HS-27A (cell line): ENCODE measurements at regions not wholly inside any gene's neighbourhood (a gene's known extent, or its start where the extent isn't known, plus 50 kb on each side); places are given as distances from the start of the nearest gene placed in this dataset.

Source experiments
- DNase-seq: peaks from one replicate; pipeline ENCODE4 v3.0.0-alpha.2; 2012; ENCODE audit warnings: low read depth, missing footprints

DNA sequence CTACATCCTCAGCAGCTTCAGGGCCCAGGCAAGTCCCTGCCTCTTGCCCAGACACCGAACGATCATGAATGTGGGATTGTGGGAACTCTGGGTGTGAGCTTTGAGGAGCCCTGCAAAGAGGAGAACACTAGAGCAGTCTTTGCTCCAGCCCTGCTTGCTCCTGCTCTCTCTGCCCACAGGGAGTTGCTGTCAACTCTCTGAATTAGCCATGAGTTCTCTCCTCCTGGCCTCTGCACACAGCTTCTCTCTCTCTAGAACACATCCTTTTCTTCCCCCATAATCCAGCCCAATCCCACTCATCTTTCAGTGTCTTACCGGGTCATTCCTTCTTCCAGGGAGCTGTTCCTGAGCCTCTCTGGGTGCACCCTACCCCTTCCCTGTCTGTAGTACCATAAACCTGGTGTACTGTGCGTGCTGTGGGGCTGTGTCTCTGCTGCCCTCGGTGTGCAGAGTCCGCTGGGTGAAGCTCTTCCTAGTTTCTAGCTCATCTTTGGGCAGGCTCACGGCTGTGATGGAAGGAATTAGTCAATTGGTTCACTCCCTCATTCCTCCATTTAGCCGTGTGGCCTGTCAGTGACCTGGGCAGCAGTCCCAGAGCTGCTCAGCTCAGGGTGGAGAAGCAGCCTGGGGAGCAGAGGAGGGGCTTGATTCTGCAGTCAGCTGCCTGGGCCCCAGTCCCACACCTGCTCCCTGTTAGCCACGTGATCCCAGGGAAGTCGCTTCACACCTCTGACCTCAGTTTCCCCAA is 132.9 kb upstream of the HDAC4 start:
- DNase-seq = no peak

DNA sequence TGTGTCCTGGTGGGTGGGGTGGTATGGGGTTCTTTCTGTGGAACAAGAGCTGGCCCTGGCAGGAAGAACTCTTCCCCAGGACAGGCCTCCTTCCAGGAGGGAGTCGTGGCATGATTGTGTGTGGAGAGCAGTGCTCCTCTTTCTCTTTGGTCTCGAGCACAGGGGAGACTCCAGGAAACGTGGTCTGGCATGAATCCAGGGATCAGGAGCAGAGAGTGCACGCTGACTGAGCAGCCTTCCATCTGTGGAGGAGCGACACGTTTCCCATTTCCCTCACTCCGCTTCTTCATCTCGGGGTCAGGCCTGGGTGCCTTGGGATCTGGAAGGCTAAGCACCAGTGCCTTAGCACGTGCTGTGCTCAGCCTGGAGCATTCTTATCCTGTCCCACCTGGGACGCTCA is 132.0 kb upstream of the HDAC4 start:
- DNase-seq = no peak

DNA sequence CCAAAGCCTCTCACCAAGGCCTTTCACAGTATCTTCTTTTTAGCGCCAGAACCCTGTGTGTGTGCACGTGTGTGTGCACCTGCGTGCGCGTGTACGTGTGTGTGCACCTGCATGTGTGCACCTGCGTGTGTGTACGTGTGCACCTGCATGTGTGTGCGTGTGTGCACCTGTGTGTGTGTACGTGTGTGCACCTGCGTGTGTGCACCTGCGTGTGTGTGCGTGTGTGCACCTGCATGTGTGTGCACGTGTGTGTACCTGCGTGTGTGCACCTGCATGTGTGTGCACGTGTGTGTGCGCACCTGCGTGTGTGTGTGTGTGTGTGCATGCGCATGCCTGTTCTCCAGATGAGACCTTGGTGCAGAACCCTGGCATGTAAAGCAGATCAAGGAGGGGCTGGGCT is 131.4 kb upstream of the HDAC4 start:
- no peak for DNase-seq

DNA sequence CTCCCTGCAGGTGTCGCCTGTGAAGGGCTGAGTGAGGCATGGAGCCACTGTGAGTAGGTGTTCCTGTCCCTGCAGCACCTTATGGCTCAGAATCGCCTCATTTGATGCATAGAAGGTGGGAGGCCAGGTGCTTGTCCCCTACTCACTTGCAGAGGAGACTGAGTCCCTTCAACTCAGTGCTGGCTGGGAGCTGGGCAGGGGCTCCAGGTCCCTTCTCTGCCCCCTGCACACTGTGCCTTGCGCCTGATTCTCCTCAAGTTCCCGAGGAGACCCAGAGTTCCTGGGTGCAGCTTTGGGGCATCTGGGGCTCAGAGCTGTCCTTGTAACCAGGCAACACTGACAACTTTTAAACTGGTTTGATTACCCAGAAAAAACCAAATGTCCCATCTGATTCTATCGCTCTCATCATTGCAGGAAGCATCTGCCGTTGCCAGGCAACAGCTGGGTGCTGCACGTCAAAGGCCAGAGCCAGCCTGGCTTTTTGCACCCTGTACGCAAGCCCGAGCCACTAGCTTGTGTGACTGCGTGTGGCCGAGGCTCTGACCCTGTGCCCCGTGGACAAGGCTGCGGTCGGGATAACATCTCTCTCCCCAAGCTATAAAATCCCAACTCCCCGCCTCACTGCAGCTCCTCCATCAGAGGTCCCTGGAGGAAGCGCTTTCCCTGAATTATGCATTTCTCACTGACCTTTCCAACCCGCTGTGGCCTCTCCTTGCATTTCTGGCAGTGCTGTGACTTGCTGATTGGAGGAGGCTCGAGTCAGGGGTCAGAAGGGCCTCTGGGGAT is 130.8 kb upstream of the HDAC4 start:
- DNase-seq = no peak

DNA sequence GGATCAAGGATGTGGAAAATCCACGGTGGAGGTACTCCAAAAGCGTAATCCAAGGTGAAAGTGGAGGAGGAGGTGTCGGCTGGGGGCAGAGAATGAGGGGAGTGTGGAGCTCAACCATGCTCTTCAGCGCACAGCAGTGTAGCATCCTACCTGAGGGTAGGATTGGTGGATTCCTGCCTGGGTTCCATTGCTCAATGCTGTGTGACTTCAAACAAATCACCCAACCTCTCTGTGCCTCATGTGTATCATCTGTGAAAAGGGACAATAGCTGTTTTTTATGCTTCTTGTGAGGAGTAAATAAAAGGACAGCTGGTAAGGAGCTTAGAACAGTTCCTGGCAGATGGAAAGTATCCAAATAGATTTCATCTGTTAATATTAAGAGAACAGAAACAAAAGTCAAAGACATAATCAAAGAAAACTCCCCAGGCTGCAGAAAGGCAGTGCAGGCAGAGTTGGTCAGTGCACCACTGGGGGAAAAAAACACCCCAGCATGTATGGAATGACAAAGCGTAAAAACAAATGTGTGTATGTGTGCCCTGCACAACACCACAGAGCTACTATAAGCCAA is 130.0 kb upstream of the HDAC4 start:
- no peak for DNase-seq

DNA sequence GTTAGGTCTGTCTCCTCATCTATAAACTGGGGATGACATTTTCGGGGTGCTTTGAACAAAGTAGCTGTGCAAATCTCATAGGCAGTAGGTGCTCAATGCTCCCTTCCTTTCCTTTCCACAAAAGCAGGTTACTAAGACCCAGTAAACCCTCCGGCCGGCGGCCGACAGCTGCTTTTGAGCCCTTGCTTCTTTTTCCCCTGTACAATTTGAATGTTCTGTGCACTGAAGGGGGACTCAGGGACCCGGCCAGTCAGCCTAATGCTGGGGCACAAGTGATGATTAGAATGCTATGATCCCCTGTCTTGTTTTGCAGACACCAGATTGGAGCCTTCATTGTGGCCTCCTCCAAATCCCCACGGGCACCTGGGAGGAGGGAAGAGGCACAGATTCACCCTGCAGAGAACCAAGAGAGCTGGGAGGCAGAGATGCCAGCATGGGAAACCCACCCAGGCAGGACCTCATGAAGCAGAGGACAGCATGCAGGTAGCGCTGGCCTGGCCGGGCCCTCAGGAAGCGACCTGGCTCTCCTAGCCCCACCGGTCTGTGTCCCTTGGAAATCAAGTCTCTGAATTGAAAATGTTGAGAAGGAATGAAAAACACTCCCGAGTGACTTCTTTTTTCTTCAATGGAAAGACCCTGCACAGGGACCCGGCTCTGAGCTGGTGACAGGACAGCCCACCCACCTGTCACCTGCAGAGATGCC is 128.6 kb upstream of the HDAC4 start:
- DNase-seq = no peak

DNA sequence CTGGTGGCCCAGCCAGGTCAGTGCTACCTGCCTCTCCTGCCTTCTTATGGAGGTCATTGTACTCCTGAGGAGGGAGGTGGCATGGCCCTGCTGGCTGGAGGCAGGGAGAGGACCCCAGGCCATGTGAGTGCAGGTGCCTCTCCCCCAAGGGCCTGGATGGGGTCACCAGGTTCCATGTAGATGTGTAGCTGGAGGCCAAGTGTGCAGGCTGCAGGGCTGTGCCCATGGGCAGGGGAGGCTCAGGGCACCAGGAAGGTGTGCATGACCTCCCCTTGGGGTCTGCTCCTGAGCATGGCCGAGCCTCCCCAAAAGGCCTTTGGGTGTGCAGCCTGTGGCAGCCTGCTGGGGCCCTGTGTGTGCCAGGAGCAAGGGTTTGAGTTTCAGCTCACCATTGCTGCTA is 128.1 kb upstream of the HDAC4 start:
- no peak for DNase-seq

DNA sequence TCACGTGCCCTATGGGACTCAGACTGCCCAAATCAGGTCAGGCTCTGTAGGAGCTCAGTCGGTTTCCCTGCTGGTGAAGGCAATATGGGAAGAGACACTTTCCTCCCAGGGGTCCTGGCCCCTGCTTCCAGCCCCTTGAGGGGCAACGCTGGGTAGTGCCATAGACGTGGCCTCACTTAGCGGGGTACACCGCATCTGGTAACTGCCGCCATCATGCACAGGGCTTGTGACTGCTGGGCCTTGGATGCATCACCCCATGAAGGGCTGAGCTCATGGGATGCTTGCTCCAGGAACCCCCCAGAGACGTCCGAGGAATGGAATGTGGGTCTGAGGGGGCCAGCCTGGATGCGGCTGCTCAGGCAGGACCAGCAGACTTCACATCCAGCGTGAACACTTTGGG is 127.3 kb upstream of the HDAC4 start:
- no peak for DNase-seq

DNA sequence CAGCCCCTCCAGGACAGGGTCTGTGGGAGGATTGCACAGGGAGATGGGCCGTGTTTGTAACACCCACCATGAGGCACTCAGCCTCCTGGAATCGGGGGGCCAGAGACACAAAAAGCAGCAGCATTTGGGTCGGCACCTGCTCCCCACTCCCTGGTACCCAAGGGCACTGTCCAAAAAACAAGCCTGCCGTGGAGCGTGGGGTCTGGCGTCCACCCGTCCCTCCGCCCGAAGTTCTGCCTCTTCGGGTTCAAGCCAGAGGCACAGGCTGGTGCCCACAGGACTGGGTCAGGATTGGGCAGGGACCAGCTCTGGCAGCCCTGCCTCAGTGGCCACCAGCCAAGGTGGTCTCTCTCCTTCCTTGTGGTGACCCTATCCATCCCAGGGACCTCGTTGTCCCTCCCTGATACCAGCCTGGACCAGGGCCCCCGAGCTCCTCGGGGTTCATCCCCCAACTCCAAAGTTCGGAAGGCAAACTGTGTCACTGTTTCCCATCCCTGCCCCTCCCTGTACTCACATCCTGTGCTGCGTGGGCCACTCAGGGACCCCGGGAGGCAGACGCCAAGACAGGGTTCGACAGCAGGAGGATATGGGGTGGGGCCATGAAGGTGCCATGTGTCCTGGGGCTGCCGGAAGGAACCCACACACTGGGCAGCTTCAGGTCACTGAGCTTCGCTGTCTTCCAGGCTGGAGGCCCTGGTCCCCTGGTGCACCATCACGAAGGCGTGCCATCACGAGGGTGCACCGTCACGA is 126.0 kb upstream of the HDAC4 start:
- no peak for DNase-seq

DNA sequence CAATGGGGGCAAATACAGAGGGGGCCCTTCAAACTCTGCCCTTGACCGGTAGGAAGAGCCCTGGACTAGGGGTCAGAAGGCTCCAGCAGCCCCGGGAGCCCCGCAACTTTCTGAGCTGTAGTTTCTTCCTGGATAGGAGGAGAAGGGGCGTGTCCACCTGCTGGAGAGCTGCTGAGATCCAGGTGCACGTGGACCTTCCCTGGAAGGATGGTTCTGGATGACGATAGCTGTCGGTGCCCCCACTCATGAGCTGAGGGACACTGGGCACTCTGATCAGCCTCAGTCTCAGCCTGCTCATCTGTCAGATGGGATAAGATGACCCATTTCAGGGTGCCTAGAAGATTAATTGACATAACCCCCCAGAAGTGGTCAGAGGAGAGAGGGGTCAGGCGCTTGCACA is 125.2 kb upstream of the HDAC4 start:
- no peak for DNase-seq

DNA sequence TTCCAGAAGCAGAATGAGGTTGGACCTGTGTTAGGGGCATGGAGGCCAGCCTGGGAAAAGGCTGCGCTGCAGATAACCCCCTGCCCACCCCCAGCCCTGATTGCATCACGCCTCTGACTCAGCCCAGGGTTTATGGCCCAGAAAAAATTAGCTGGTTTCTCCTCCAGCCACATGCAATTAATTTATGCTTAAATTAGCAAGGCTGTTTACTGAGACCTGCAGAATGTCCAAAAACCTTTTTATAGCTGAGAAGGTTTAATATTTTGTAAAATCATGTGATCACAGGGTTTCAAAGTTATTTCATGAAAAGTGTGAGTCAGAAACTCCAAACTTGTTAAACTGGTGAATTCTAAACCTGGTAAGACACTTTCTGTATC is 123.1 kb upstream of the HDAC4 start:
- no peak for DNase-seq

DNA sequence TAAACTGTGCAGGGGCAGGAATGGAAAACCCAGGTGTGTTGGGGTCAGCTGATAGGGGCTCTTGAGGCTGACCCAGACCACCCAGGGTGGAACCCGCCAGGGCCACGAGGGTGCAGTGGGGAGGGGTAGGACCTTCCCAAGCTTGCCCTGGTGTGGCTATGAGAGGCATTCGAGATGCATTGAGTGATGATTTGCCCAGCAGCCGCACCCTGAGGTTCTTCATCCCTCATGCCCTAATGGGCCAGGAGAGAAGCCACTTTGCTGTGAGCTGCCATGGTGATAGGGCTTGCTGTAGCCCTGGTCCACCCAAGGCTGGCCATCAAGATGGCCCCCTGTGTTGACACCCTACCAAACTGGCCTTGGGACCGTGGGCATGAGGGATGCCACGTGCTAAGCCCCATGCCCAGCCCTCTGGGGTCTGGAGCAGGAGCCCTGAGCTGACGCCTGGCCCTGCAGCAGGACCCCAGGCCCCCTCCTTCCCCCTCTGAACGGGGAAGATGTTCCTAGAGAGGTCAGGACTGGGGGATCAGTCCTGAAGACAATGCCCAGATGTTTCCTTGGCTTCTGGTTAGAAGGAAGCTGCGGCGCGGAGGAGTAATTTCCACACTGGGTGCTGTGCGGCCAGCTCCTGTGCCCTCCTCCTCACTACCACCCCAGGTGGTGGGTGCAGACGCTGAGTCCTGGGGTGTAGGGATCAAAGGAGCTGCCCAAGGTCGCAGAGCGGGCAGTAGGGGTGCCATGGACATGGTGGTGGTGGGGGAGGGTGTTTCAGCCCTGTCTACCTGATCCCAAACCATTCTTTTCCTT is 122.5 kb upstream of the HDAC4 start:
- DNase-seq = no peak

DNA sequence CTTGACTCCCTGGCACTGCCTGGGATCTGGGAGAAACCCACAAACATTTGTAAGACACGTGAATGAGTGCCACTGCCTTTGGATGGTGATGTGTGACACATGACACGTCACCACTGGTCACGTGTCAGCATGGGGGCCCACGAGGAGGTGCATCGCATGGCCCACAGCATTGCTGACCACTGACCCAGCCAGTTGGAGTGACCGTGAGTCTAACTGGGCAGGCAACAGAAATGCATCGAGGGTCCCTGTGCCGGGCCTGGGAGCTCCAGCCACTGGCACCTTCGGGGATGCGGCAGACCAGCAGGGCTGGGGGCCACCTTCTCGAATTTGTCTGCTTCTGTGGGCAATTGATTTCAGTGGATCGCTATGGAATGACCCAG is 121.9 kb upstream of the HDAC4 start:
- no peak for DNase-seq

DNA sequence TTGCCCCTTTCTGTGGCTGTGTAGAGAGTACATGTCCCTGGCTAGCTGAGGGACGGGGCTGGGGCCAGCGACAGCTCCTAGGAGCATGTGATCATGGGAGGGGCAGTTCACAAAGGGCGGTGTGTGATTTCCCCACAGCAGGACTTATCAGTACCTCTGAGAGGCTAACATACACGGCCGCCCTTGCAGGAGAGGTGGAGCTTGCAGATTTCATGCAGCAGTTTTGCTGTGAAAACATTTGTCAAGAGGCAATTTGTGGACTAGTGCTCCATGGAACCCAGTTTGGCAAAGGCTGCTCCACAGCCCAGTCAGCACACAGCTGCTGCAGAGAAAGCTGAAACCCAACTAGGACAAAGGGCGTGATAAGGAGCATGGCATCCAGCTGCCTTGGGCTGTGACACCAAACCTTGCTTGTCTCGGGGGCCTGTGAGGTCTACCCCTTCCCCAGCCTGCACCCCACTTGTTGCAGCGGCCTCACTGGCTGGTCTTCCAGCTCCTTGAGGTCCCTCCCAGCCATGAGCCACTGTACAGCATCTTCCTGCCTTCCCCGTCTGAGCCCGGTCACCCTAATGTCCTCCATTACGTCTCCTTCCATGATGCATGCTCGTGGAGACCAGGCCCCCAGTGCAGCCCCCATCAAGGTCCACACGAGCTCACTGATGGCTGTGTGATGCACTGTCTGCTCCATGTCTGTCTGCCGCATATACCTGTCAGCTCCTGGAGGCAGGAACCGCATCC is 121.4 kb upstream of the HDAC4 start:
- DNase-seq = no peak

DNA sequence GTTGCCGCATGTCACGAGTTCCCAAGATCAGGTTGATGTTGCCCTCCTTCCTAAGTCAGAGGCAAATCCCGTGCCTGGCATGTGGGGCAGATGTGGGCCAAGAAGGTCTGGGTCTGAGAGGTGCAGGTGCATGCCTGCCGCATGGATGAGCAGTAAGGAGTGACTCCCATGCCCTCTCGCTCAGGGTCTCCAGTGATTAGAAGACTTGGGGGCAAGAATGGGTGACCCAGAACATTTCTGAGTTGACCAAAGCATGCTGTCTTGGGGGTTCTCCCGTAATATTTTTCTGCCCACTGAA is 120.6 kb upstream of the HDAC4 start:
- DNase-seq = no peak

DNA sequence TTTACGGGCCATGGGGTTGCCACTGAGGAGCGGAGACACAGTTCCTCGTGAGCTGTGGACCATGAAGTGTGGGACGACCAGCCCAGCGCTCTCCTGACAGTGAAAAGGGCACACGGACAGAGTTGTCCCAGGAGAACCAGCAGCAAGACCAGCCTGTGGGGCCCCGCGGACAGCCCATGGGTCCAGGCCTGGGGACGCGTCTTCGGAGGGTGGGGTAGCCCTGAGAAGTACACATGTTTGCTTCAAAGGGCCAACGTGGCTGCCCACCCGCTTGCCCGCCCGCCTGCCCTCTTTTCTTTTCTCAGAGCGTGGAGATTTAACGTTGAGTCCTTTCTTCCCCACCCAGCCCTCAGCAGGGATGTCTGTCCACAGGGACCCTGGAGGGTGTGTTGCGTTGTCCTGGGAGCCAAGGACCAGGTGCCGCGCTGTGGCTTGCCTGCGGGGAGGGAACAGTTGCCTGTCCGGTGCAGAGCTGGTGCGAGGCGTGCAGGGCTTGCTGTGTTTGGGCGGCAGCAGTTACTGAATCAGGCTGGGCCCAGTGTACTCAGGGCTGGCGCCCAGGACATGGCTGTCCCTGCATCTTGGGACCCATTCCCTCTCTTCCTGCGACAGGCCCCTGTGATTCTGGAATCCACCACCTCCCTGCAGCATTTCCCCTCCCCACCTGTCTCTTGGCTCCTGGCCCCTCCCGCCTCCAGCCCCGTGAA is 120.1 kb upstream of the HDAC4 start:
- DNase-seq = no peak

DNA sequence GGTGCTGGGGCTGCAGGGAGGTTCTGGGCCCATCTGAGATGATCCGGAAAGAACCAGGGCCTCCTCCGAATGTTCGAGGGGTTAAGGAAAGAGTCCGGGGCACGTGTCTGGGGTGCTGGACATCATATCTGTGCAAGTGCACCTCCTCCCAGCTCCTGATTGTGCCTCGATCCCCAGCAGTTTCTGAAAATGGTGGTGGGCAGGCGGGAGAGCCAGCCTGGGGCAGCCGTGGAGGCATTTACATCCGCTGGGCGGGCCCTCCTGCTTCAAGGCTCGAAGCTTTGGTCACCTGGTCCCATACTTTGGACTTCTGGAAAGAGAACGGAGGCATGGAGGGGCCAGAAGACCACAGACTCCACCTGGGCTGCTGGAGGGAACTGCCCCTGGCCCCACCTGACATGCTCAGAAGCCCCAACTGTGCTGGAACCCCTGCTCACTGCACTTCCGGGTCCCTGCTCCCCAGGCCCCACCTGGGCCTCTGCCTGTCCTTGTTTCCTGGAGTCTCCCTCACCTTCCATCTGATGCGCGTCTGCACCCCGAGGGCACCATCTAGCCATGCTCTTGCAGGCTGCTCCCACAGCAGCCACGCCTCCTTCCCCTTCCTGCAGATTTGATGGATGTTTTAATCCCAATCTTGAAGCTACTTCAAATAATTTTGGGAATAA is 119.2 kb upstream of the HDAC4 start:
- DNase-seq = no peak

DNA sequence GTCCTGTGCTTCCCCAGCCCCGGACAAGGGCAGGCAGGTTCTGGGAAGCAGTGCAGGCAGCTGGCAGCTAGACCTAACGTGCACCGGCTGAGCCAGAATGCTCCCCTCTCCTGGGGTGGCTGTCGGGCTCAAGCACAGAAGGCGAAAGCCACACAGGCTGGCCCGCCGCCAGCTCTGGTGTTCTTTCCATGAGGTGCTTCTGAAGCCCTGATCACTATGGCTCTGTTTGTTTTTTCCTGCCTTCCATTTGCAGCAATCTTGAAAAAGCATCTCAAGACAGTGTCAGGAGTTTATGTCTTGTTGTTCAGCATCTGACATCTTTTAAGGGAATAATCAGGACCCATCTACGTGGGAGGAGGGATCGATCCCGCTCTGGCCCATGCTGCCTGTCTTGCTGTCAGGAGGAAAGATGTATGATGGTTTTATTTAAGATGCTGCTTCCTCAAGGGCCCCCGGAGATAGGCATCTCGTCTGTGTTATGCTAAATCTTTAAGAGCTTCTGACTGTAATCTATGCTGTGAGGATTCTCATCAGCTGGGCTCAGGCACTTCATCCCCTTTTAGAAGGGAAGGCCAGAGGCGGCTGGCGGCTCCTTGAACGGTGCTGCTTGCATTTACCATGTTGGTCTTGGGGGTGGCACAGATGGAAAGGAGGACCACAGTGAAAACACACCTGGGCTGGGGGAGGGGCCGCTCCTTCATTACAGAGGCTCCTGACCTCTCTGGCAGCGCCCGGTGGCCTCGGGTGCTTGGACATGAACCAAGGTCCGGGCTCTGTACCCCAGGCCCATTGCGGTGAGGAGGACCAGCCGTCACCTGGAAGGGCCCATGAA is 118.5 kb upstream of the HDAC4 start:
- no peak for DNase-seq
